Gastroesophageal sphincter (tissue), 3 donors: ENCODE measurements at regions not wholly inside any gene's neighbourhood (a gene's known extent, or its start where the extent isn't known, plus 50 kb on each side); places are given as distances from the start of the nearest gene placed in this dataset.

Experiments
- EP300 ChIP-seq: sonication (generic); formaldehyde crosslinking; IDR thresholded peaks from one replicate; pipeline ENCODE4 v1.6.1; 2017; ENCODE audit warnings: antibody characterized with exemption, mild to moderate bottlenecking
- POLR2A ChIP-seq, 2 donors: fragments of 450-650 bp; IDR thresholded peaks; one replicate each; pipeline ENCODE4 v1.6.1; 2017; ENCODE audit warnings: antibody characterized with exemption in 2 of 2, mild to moderate bottlenecking in 2 of 2, moderate library complexity in 1 of 2
- POLR2AphosphoS5 ChIP-seq: sonication (generic); formaldehyde crosslinking; IDR thresholded peaks from one replicate; pipeline ENCODE4 v1.6.1; 2017; ENCODE audit warnings: antibody characterized with exemption
- TF ChIP-seq, protein P1 (sequence below), 4 experiments: fragments of 200-600 bp in 2 of 4; fragments of 450-650 bp in 2 of 4; sonication (generic) in 1 of 4; IDR thresholded peaks; one replicate each; pipeline ENCODE4 v1.5.1; 2017 to 2019; ENCODE audit warnings: antibody characterized with exemption in 4 of 4, mild to moderate bottlenecking in 2 of 4, moderate library complexity in 2 of 4

DNA sequence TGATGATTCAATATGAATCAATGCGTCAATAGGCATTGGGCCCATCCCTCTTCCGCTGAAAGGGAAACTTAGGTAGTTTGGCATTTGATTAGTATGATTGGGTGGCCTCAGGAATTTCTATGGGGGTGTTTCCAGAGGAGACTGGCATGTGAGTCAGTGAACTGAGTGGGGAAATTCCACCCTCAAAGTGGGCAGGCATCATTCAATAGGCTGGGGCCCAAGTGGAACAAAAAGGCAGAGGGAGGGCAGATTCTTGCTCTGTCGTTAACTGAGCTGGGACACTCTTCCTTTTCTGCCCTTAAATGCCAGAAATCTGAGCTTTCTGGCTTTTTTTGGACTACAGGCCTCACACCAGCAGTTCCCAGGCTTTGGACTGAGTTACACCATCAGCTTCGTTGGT is 373.5 kb downstream of the RPS29 start:
- TF ChIP-seq POLR2A (IDR thresholded peaks at IDR 0.05) (no peak), EP300 (no peak), POLR2AphosphoS5 (no peak)
- TF ChIP-seq, protein P1, sequence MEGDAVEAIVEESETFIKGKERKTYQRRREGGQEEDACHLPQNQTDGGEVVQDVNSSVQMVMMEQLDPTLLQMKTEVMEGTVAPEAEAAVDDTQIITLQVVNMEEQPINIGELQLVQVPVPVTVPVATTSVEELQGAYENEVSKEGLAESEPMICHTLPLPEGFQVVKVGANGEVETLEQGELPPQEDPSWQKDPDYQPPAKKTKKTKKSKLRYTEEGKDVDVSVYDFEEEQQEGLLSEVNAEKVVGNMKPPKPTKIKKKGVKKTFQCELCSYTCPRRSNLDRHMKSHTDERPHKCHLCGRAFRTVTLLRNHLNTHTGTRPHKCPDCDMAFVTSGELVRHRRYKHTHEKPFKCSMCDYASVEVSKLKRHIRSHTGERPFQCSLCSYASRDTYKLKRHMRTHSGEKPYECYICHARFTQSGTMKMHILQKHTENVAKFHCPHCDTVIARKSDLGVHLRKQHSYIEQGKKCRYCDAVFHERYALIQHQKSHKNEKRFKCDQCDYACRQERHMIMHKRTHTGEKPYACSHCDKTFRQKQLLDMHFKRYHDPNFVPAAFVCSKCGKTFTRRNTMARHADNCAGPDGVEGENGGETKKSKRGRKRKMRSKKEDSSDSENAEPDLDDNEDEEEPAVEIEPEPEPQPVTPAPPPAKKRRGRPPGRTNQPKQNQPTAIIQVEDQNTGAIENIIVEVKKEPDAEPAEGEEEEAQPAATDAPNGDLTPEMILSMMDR (IDR thresholded peaks at IDR 0.05) = no peak
